ENCODE measurements at regions not wholly inside any gene's neighbourhood (a gene's known extent, or its start where the extent isn't known, plus 50 kb on each side); places are given as distances from the start of the nearest gene placed in this dataset.

DNA sequence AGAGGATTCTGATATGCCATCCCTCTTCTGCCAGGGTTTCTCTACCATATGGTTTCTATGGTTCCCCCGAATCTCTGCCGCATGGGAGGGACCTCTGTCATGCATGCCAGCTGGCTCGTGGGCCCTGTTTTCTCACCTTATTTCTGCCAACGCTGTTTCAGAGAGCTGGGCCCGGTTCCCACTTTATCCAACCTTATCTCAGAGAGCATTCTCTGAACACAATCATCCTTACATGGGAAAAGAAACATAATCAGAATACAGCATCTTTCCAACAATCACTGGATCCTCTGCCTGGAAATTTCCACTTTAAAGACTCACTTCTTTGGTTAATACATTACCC is 234.5 kb upstream of the ZBTB20 start:
- Mint-ChIP-seq H3K4me3 (ENCODE audit: low read depth) (no peak overlapping the region), H3K27me3 (no peaks in the 10 kb centered on the region), H3K9me3 (ENCODE audit: low read depth) (no peaks in the 10 kb centered on the region), H3K36me3 (ENCODE audit: insufficient read depth) (no peaks in the 10 kb centered on the region), H3K27ac (no peak overlapping the region), H3K4me1 (ENCODE audit: low read depth) (no peaks in the 10 kb centered on the region)
- DNase-seq (ENCODE audit: low spot score, unreplicated experiment): no peak
- TF ChIP-seq, protein P1, sequence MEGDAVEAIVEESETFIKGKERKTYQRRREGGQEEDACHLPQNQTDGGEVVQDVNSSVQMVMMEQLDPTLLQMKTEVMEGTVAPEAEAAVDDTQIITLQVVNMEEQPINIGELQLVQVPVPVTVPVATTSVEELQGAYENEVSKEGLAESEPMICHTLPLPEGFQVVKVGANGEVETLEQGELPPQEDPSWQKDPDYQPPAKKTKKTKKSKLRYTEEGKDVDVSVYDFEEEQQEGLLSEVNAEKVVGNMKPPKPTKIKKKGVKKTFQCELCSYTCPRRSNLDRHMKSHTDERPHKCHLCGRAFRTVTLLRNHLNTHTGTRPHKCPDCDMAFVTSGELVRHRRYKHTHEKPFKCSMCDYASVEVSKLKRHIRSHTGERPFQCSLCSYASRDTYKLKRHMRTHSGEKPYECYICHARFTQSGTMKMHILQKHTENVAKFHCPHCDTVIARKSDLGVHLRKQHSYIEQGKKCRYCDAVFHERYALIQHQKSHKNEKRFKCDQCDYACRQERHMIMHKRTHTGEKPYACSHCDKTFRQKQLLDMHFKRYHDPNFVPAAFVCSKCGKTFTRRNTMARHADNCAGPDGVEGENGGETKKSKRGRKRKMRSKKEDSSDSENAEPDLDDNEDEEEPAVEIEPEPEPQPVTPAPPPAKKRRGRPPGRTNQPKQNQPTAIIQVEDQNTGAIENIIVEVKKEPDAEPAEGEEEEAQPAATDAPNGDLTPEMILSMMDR (IDR thresholded peaks at IDR 0.05; ENCODE audit: unreplicated experiment): no peak

DNA sequence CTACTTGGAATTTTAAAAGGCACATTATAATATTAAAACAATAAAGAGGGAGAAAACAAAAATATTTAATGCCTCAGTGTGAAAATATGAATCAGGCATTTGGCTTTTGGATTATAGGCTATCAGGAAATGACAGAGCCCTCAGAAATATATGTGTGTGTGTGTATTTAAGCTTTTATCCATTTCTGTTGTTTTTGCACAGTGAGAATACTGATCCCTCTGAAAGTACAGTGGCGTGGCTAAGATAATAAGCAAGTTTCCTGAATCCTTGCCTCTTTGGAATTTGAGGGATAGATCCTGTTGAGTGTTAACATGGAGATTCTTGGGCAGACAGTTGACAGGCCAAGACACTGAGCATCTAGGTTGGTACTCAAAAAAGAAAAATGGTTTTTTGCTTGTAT is 234.8 kb upstream of the ZBTB20 start:
- no peaks in the 10 kb centered on the region for H3K9me3 Mint-ChIP-seq (ENCODE audit: low read depth)
- no peaks in the 10 kb centered on the region for H3K27me3 Mint-ChIP-seq
- TF ChIP-seq, protein P1 (IDR thresholded peaks at IDR 0.05; ENCODE audit: unreplicated experiment): no peak
- no peak overlapping the region for H3K27ac Mint-ChIP-seq
- H3K36me3 Mint-ChIP-seq (ENCODE audit: insufficient read depth): no peaks in the 10 kb centered on the region
- no peak overlapping the region for H3K4me3 Mint-ChIP-seq (ENCODE audit: low read depth)
- no peak for DNase-seq (ENCODE audit: low spot score, unreplicated experiment)
- no peaks in the 10 kb centered on the region for H3K4me1 Mint-ChIP-seq (ENCODE audit: low read depth)

DNA sequence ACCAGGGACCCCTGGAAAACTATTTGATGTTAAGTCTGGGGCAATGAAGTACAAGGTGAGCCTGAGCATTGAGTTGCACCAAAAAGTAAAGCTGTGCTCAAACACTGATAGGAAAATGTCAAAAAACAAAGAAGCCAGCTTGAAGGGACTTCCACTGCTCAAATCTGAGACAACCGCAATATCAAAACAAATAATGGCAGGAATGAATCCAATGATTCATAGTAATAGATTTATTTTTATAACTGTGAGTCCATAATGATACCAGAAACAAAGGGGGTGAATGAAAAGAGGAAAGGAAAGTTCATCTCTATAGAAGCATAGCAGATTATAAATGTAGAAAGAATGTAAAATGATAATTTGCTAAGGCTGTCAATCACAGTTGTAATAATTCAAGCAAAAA is 237.3 kb upstream of the ZBTB20 start:
- TF ChIP-seq, protein P1 (IDR thresholded peaks at IDR 0.05; ENCODE audit: unreplicated experiment): no peak
- Mint-ChIP-seq H3K4me1 (ENCODE audit: low read depth) (no peaks in the 10 kb centered on the region), H3K9me3 (ENCODE audit: low read depth) (no peaks in the 10 kb centered on the region), H3K4me3 (ENCODE audit: low read depth) (no peak overlapping the region), H3K27me3 (no peaks in the 10 kb centered on the region), H3K27ac (no peak overlapping the region), H3K36me3 (ENCODE audit: insufficient read depth) (no peaks in the 10 kb centered on the region)
- no peak for DNase-seq (ENCODE audit: low spot score, unreplicated experiment)

DNA sequence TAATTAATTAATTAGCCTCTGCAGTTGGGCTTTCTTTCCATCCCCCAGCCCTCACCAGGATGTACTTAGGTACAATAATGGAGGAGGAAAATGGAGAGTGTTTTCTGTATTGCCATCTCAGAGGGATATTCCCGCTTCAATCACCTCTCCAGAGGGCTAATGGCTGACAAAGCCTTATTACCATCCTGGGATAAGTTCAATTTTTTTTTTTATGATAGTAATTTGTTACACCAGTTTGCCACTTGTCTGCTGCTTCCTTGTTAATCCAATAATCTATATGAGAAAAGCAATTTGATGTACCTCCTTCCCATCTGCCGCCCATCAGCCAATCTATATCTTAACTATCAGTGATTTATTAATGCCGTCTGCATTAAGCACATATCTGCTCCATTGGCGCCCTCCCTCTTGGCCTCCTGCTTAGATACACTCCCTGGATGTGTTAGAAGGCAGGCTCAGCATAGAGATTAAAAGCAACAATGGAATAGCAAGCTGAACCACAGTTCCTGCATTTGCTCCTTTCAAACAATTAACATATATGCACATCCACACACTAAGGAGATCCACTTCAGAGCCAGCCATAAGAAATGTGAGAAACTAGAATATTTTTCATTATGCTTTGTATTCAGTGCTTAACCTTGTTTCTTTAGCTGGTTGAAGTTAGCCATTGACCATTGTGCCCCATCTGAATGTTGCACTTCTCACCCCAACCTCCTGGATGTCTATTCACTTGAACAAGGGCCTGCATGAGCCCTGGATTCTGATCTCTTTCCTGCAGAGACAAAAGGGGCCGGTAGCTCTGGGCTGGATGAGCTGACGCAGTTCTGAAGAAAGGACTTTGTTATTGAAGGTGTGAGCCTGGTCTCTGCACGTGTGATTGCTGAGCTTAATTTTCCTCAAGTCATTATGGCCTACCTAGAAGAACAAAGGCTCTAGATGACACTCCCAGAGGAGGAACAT is 237.3 kb upstream of the GAP43 start:
- H3K4me1 Mint-ChIP-seq (ENCODE audit: low read depth): no peaks in the 10 kb centered on the region
- H3K36me3 Mint-ChIP-seq (ENCODE audit: insufficient read depth): no peaks in the 10 kb centered on the region
- no peak overlapping the region for H3K27ac Mint-ChIP-seq
- TF ChIP-seq, protein P1 (IDR thresholded peaks at IDR 0.05; ENCODE audit: unreplicated experiment): no peak
- H3K27me3 Mint-ChIP-seq: no peaks in the 10 kb centered on the region
- no peak for DNase-seq (ENCODE audit: low spot score, unreplicated experiment)
- H3K9me3 Mint-ChIP-seq (ENCODE audit: low read depth): no peaks in the 10 kb centered on the region
- no peak overlapping the region for H3K4me3 Mint-ChIP-seq (ENCODE audit: low read depth)

DNA sequence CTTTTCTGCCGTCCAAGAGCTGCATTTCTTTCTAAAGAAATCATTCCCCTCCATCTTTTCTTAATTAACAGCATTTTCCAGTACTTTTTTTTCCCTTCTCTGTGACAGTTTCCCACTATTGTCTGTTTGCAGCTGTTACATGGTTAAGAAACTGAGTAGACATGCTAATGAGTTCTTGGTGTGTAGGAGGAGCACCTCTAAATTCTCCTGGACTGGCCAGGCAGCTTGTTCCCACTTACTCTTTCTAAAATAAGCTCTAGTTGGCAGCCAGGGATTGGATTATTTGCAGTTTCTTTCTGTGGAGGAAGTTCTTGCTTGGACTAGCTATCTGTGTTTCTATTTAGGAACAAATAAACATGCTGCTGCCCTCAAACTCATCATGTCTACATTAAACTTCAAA is 235.1 kb upstream of the GAP43 start:
- peak overlapping the region; percentile 21 for H3K27ac Mint-ChIP-seq
- no peaks in the 10 kb centered on the region for H3K27me3 Mint-ChIP-seq
- no peak overlapping the region for H3K4me3 Mint-ChIP-seq (ENCODE audit: low read depth)

More for the DNA sequence above, 235.1 kb upstream of the GAP43 start:
- TF ChIP-seq, protein P1 (IDR thresholded peaks at IDR 0.05; ENCODE audit: unreplicated experiment): no peak
- no peak for DNase-seq (ENCODE audit: low spot score, unreplicated experiment)
- Mint-ChIP-seq H3K36me3 (ENCODE audit: insufficient read depth) (no peaks in the 10 kb centered on the region), H3K9me3 (ENCODE audit: low read depth) (no peaks in the 10 kb centered on the region), H3K4me1 (ENCODE audit: low read depth) (no peaks in the 10 kb centered on the region)
